Endothelial cell of umbilical vein (primary cell): ENCODE measurements at regions not wholly inside any gene's neighbourhood (a gene's known extent, or its start where the extent isn't known, plus 50 kb on each side); places are given as distances from the start of the nearest gene placed in this dataset.

Experiments
- BruUV-seq: library from RNA; stranded (reverse); fragments of 400-500 nt; replicated peaks from 2 replicates; lab custom pipeline; 2021; lab: Mats Ljungman, UMichigan
- CTCF ChIA-PET: fragments of 300-600, 350-600 bp; sonication (Branson Sonifier 250); formaldehyde crosslinking; loops from one replicate; lab custom pipeline; 2021; ENCODE audit warnings: antibody characterized with exemption, inconsistent platforms; lab: Charles Lee
- POLR2A ChIA-PET: fragments of 300-600, 350-600 bp; sonication (Branson Sonifier 250); formaldehyde crosslinking; loops from one replicate; lab custom pipeline; 2021; ENCODE audit warnings: antibody characterized with exemption, inconsistent platforms; lab: Charles Lee
- DNase-seq: peaks from one replicate; pipeline ENCODE4 v3.0.0-alpha.2; 2011; ENCODE audit warnings: low read depth, low spot score
- FAIRE-seq: peaks from 2 replicates; lab custom pipeline; 2011; peaks lifted over from hg19 to GRCh38; lab: Jason Lieb, UNC
- H2AFZ ChIP-seq: 2 replicates; pipeline ENCODE4 v1.6.0; 2012; ENCODE audit warnings: low read depth, low read length, control low read depth, inconsistent platforms
- H3K27ac ChIP-seq: 2 replicates; pipeline ENCODE4 v1.5.1; 2011; ENCODE audit warnings: low read depth, mild to moderate bottlenecking, control low read depth, low read length, moderate library complexity; ENCODE audit not compliant: insufficient read depth
- H3K27me3 ChIP-seq, 2 experiments: 2 replicates each; pipeline versions ENCODE4 v1.6.0 to v1.6.1; 2011; ENCODE audit warnings: low read length in 2 of 2, mixed read lengths in 1 of 2; ENCODE audit not compliant: control insufficient read depth in 2 of 2, insufficient read depth in 2 of 2
- H3K36me3 ChIP-seq, 2 experiments: 2 replicates in 1 of 2; 3 replicates in 1 of 2; pipeline ENCODE4 v1.5.1; 2011; ENCODE audit warnings: low read length in 2 of 2, mild to moderate bottlenecking in 1 of 2, moderate library complexity in 1 of 2; ENCODE audit not compliant: control insufficient read depth in 2 of 2, insufficient read depth in 2 of 2; ENCODE audit errors: extremely low read depth in 1 of 2
- H3K4me1 ChIP-seq: 3 replicates; pipeline ENCODE4 v1.5.1; 2011; ENCODE audit warnings: mild to moderate bottlenecking, low read length; ENCODE audit not compliant: control insufficient read depth, insufficient read depth; ENCODE audit errors: extremely low read depth
- H3K4me2 ChIP-seq: 2 replicates; pipeline ENCODE4 v1.6.1; 2011; ENCODE audit warnings: low read length, control low read depth, mixed read lengths; ENCODE audit not compliant: insufficient read depth
- H3K4me3 ChIP-seq, 3 experiments: fragments of 200-600 bp in 1 of 3; sonication (generic), shearing (Covaris generic) in 1 of 3; replicated peaks in 1 of 3; 2 replicates each; pipeline ENCODE4 v1.5.1; 2011 to 2016; ENCODE audit warnings: control low read depth in 3 of 3, low read length in 3 of 3, mild to moderate bottlenecking in 2 of 3, inconsistent platforms in 1 of 3, low read depth in 1 of 3, moderate library complexity in 1 of 3; ENCODE audit not compliant: insufficient read depth in 1 of 3
- H3K79me2 ChIP-seq: 2 replicates; pipeline ENCODE4 v1.6.0; 2012; ENCODE audit warnings: low read length, inconsistent platforms; ENCODE audit not compliant: control insufficient read depth, insufficient read depth
- H3K9ac ChIP-seq: replicated peaks from 2 replicates; pipeline ENCODE3; 2011; ENCODE audit warnings: low read length, control low read depth; ENCODE audit not compliant: insufficient read depth; ENCODE audit errors: extremely low read depth
- H3K9me1 ChIP-seq: replicated peaks from 3 replicates; pipeline ENCODE4 v1.6.0; 2011; ENCODE audit warnings: mild to moderate bottlenecking, low read length; ENCODE audit not compliant: control insufficient read depth, insufficient read depth; ENCODE audit errors: extremely low read depth
- H3K9me3 ChIP-seq: replicated peaks from 2 replicates; pipeline ENCODE4 v1.5.1; 2012; ENCODE audit warnings: low read length, inconsistent platforms; ENCODE audit not compliant: control insufficient read depth, insufficient read depth
- H4K20me1 ChIP-seq: replicated peaks from 2 replicates; pipeline ENCODE3; 2011; ENCODE audit warnings: mild to moderate bottlenecking, low read length; ENCODE audit not compliant: control insufficient read depth, insufficient read depth; ENCODE audit errors: extremely low read depth
- CTCF ChIP-seq, 2 donors: IDR thresholded peaks; 1 replicate in 1 of 2; 2 replicates in 1 of 2; pipeline ENCODE4 v1.5.1; 2011; ENCODE audit warnings: low read length in 2 of 2, mild to moderate bottlenecking in 2 of 2, moderate library complexity in 2 of 2, control low read depth in 1 of 2, inconsistent platforms in 1 of 2, low read depth in 1 of 2; ENCODE audit not compliant: insufficient read depth in 1 of 2; ENCODE audit errors: extremely low read depth in 1 of 2
- EZH2 ChIP-seq: IDR thresholded peaks from 2 replicates; pipeline ENCODE4 v1.6.1; 2012; ENCODE audit warnings: borderline replicate concordance, low read depth, mild to moderate bottlenecking, moderate library complexity, low read length, inconsistent platforms; ENCODE audit not compliant: severe bottlenecking
- FOS ChIP-seq: IDR thresholded peaks from 2 replicates; pipeline ENCODE4 v1.6.1; 2011; ENCODE audit warnings: mild to moderate bottlenecking, low read length, moderate library complexity, borderline replicate concordance; ENCODE audit not compliant: insufficient read depth
- GATA2 ChIP-seq: IDR thresholded peaks from 2 replicates; pipeline ENCODE4 v1.7.0; 2011; ENCODE audit warnings: low read depth, mild to moderate bottlenecking, moderate library complexity, mixed read lengths, low read length; ENCODE audit not compliant: insufficient read length, insufficient read depth
- JUN ChIP-seq: IDR thresholded peaks from 2 replicates; pipeline ENCODE4 v1.6.1; 2011; ENCODE audit warnings: borderline replicate concordance, low read depth; ENCODE audit not compliant: insufficient read length, insufficient read depth
- MAX ChIP-seq: IDR thresholded peaks from 2 replicates; pipeline ENCODE4 v1.6.1; 2011; ENCODE audit not compliant: insufficient read depth, insufficient read length
- MYC ChIP-seq: IDR thresholded peaks from one replicate; pipeline ENCODE4 v1.6.1; 2011; ENCODE audit warnings: mild to moderate bottlenecking, low read depth, low read length
- POLR2A ChIP-seq: IDR thresholded peaks from 2 replicates; pipeline ENCODE4 v1.6.1; 2012; ENCODE audit warnings: low read depth, mild to moderate bottlenecking, control low read depth, low read length
- POLR2AphosphoS5 ChIP-seq: IDR thresholded peaks from 2 replicates; pipeline ENCODE4 v1.6.1; 2012; ENCODE audit warnings: low read depth, mild to moderate bottlenecking, control low read depth, low read length, moderate library complexity; ENCODE audit not compliant: insufficient read depth
- dilution Hi-C: fragments of 300-500 bp; cut with MboI; formaldehyde crosslinking; loops from one replicate; pipeline ENCODE4 v1.15.0; 2019; ENCODE audit warnings: low sequenced_read_pairs; ENCODE audit not compliant: extremely low pct_ligation_motif_present
- intact Hi-C: fragments of 100-400 bp; cut with micrococcal nuclease; formaldehyde crosslinking; loops from one replicate; pipeline ENCODE4 v1.10.0; 2022

- H3K9me3 ChIP-seq: peaks cover 7% of the 10 kb centered on the region
- no peaks in the 10 kb centered on the region for H4K20me1 ChIP-seq
- H3K4me1 ChIP-seq: no peaks in the 10 kb centered on the region
- no peak overlapping the region for H3K4me2 ChIP-seq
- H3K4me3 ChIP-seq: no peak overlapping the region
- no peaks in the 10 kb centered on the region for H3K79me2 ChIP-seq
- BruUV-seq: no TSS peak
- H3K36me3 ChIP-seq: no peaks in the 10 kb centered on the region
- no peak overlapping the region for H3K27ac ChIP-seq
- no peak overlapping the region for H3K9ac ChIP-seq
- intact Hi-C loops: no loop called here
- no peaks in the 10 kb centered on the region for H3K27me3 ChIP-seq
- POLR2A ChIA-PET: no interaction called here
- no peak for DNase-seq
- CTCF ChIA-PET: no interaction called here
- TF ChIP-seq JUN (no peak), POLR2A (no peak), CTCF (IDR thresholded peaks at IDR 0.05; ENCODE audit: extremely low read depth in 1 of 2, insufficient read depth in 1 of 2, low read depth in 1 of 2, low read length in 2 of 2) (no peak), GATA2 (no peak), MYC (no peak), FOS (no peak), MAX (no peak), EZH2 (no peak), POLR2AphosphoS5 (no peak)
- no peaks in the 10 kb centered on the region for H3K9me1 ChIP-seq
- no peak for FAIRE-seq
- H2AFZ ChIP-seq: no peak overlapping the region
- dilution Hi-C loops: no loop called here
Measured at GRCh38 chr13:84927442-84928169, 871.6 kb downstream of the SLITRK6 start.
